SK-N-SH treated with all-trans-retinoic acid at 6 μM for 48 hours (cell line): ENCODE measurements at regions not wholly inside any gene's neighbourhood (a gene's known extent, or its start where the extent isn't known, plus 50 kb on each side); places are given as distances from the start of the nearest gene placed in this dataset.

Experiments used
- BACH2 ChIP-seq: fragments of 250-450 bp; sonication (Bioruptor Pico); IDR thresholded peaks from 2 replicates; pipeline ENCODE4 v1.9.0; 2021; ENCODE audit warnings: mild to moderate bottlenecking, borderline replicate concordance
- GLIS3 ChIP-seq: fragments of 250-450 bp; sonication (Bioruptor Pico); IDR thresholded peaks from 2 replicates; pipeline ENCODE4 v1.5.0; 2020; ENCODE audit warnings: mild to moderate bottlenecking, moderate library complexity
- ISL1 ChIP-seq: fragments of 250-450 bp; sonication (Bioruptor Pico); IDR thresholded peaks from 2 replicates; pipeline ENCODE4 v2.1.2; 2022; ENCODE audit warnings: mild to moderate bottlenecking, moderate library complexity
- PPARA ChIP-seq: fragments of 250-450 bp; sonication (Bioruptor Pico); IDR thresholded peaks from 2 replicates; pipeline ENCODE4 v1.5.0; 2020; ENCODE audit warnings: mild to moderate bottlenecking, borderline replicate concordance
- ZC3H10 ChIP-seq: fragments of 250-450 bp; sonication (Bioruptor Pico); IDR thresholded peaks from 2 replicates; pipeline ENCODE4 v1.5.1; 2021; ENCODE audit warnings: mild to moderate bottlenecking, moderate library complexity
- ZFP3 ChIP-seq: fragments of 250-450 bp; sonication (Bioruptor Pico); IDR thresholded peaks from 2 replicates; pipeline ENCODE4 v1.5.0; 2020; ENCODE audit warnings: mild to moderate bottlenecking, moderate library complexity
- ZFP30 ChIP-seq: fragments of 450-650 bp; formaldehyde crosslinking; IDR thresholded peaks from 2 replicates; pipeline ENCODE4 v1.5.0; 2022; ENCODE audit warnings: mild to moderate bottlenecking, moderate library complexity
- ZNF565 ChIP-seq: fragments of 450-650 bp; formaldehyde crosslinking; conservative IDR thresholded peaks from 2 replicates; pipeline ENCODE4 v1.5.0; 2020; ENCODE audit warnings: low read depth, mild to moderate bottlenecking, moderate library complexity
- TF ChIP-seq, protein P1 (sequence below): fragments of 250-450 bp; sonication (Bioruptor Pico); IDR thresholded peaks from 2 replicates; pipeline ENCODE4 v1.5.1; 2020; ENCODE audit warnings: low read depth, mild to moderate bottlenecking, moderate library complexity
- TF ChIP-seq, protein P2 (sequence below): fragments of 250-450 bp; sonication (Bioruptor Pico); IDR thresholded peaks from 2 replicates; pipeline ENCODE4 v1.8.0; 2020; ENCODE audit warnings: mild to moderate bottlenecking, moderate library complexity, borderline replicate concordance
- TF ChIP-seq, protein P3 (sequence below): fragments of 250-450 bp; sonication (Bioruptor Pico); IDR thresholded peaks from 2 replicates; pipeline ENCODE4 v1.5.1; 2021; ENCODE audit warnings: mild to moderate bottlenecking, moderate library complexity
- TF ChIP-seq, protein P4 (sequence below): fragments of 250-450 bp; sonication (Bioruptor Pico); IDR thresholded peaks from 2 replicates; pipeline ENCODE4 v1.8.0; 2021; ENCODE audit warnings: low read depth, mild to moderate bottlenecking, moderate library complexity, borderline replicate concordance

DNA sequence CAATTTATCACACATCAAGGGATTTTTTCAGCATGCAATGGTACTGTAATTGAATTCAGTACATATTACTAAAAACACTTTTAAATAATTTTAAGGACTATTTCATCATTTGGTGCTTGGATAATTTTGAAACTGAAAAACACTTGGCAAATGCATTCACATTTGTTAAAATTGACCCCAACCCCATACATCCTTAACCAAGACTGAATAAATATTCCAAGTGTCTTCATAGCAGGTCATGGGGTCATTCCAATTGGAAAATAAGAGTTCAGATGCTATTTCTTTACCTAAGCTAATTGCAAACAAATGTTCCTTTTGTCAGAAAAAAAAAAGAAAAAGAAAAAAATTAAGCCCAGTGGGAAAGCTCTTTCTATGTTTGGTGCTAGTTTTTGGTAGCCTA lies 516.4 kb upstream of the SPRY2 start:
- TF ChIP-seq, protein P1, sequence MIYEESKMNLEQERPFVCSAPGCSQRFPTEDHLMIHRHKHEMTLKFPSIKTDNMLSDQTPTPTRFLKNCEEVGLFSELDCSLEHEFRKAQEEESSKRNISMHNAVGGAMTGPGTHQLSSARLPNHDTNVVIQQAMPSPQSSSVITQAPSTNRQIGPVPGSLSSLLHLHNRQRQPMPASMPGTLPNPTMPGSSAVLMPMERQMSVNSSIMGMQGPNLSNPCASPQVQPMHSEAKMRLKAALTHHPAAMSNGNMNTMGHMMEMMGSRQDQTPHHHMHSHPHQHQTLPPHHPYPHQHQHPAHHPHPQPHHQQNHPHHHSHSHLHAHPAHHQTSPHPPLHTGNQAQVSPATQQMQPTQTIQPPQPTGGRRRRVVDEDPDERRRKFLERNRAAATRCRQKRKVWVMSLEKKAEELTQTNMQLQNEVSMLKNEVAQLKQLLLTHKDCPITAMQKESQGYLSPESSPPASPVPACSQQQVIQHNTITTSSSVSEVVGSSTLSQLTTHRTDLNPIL (CRISPR knock-in tag) = no peak
- no peak for TF ChIP-seq ZFP30 (CRISPR knock-in tag)
- TF ChIP-seq BACH2 (CRISPR knock-in tag) = no peak
- TF ChIP-seq, protein P2, sequence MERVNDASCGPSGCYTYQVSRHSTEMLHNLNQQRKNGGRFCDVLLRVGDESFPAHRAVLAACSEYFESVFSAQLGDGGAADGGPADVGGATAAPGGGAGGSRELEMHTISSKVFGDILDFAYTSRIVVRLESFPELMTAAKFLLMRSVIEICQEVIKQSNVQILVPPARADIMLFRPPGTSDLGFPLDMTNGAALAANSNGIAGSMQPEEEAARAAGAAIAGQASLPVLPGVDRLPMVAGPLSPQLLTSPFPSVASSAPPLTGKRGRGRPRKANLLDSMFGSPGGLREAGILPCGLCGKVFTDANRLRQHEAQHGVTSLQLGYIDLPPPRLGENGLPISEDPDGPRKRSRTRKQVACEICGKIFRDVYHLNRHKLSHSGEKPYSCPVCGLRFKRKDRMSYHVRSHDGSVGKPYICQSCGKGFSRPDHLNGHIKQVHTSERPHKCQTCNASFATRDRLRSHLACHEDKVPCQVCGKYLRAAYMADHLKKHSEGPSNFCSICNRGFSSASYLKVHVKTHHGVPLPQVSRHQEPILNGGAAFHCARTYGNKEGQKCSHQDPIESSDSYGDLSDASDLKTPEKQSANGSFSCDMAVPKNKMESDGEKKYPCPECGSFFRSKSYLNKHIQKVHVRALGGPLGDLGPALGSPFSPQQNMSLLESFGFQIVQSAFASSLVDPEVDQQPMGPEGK (CRISPR knock-in tag) = no peak
- TF ChIP-seq, protein P3, sequence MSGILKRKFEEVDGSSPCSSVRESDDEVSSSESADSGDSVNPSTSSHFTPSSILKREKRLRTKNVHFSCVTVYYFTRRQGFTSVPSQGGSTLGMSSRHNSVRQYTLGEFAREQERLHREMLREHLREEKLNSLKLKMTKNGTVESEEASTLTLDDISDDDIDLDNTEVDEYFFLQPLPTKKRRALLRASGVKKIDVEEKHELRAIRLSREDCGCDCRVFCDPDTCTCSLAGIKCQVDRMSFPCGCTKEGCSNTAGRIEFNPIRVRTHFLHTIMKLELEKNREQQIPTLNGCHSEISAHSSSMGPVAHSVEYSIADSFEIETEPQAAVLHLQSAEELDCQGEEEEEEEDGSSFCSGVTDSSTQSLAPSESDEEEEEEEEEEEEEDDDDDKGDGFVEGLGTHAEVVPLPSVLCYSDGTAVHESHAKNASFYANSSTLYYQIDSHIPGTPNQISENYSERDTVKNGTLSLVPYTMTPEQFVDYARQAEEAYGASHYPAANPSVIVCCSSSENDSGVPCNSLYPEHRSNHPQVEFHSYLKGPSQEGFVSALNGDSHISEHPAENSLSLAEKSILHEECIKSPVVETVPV (CRISPR knock-in tag) = no peak
- TF ChIP-seq ZNF565 (CRISPR knock-in tag) = no peak
- TF ChIP-seq ZFP3 (CRISPR knock-in tag) = no peak
- no peak for TF ChIP-seq ZC3H10 (CRISPR knock-in tag)
- TF ChIP-seq, protein P4, sequence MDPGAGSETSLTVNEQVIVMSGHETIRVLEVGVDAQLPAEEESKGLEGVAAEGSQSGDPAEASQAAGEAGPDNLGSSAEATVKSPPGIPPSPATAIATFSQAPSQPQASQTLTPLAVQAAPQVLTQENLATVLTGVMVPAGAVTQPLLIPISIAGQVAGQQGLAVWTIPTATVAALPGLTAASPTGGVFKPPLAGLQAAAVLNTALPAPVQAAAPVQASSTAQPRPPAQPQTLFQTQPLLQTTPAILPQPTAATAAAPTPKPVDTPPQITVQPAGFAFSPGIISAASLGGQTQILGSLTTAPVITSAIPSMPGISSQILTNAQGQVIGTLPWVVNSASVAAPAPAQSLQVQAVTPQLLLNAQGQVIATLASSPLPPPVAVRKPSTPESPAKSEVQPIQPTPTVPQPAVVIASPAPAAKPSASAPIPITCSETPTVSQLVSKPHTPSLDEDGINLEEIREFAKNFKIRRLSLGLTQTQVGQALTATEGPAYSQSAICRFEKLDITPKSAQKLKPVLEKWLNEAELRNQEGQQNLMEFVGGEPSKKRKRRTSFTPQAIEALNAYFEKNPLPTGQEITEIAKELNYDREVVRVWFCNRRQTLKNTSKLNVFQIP (CRISPR knock-in tag) = no peak
- no peak for TF ChIP-seq ISL1 (CRISPR knock-in tag)
- TF ChIP-seq GLIS3 = no peak
- no peak for TF ChIP-seq PPARA
